ENCODE measurements at regions not wholly inside any gene's neighbourhood (a gene's known extent, or its start where the extent isn't known, plus 50 kb on each side); places are given as distances from the start of the nearest gene placed in this dataset.
A peak's percentile ranks its signal among the peaks of the same experiment; 100 is the strongest.
"Not testable (repeated sequence)": the region's sequence is repeated elsewhere in the genome, so short reads cannot be mapped to it uniquely, and the experiment has no call there.

- no peak for DNase-seq (ENCODE audit: low read depth in 2 of 2)
These were observed 562.0 kb downstream of the SMARCA1 start for GRCh38 chrX:128961290-128961689.

GRCh38 chrX:128954697-128955096, 568.6 kb downstream of the SMARCA1 start:
- DNase-seq (ENCODE audit: low read depth in 2 of 2), result not testable (repeated sequence)

- DNase-seq (ENCODE audit: low read depth in 2 of 2), result no peak
These were observed 592.2 kb downstream of the SMARCA1 start for GRCh38 chrX:128931071-128931470.

GRCh38 chrX:128929271-128930057, 593.8 kb downstream of the SMARCA1 start:
- DNase-seq (ENCODE audit: low read depth in 2 of 2), result no peak

DNA sequence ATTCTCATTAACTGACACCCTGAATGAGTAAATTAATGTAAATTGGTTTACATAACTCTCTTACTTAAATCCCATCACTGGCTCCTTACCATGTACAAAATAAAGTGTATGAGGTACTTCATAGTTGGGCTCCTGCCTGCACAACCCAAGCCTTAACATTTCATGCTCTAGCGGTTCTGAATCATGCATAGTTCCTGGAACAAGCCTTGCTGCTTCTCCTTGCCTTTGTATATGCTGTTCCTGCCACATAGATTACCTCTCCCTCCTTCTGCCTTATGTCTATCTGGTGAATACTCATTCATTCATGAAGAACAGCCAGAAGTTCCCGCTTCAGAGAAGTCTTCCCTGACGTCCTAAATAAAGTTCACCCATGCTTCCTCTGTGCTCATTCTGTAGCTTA, 594.7 kb downstream of the SMARCA1 start:
- DNase-seq (ENCODE audit: low read depth in 2 of 2), result no peak

DNA sequence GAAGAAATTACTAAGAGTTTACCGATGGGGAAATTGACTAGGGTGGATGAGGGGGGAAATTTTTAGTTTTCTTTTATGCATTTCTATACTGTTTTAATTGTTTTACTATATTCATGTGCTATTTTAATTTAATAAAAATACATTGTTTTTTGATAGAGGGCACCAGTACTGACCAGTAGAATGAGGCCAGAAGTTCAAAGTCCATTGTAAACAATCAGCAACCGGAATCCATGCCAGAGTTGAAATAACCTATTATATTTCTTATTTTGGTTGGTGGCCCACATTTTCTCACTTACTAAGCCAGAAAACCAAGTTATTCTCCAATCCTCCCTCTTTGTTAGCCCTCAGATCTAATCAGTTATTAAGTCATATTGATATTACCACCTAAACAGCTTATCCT, 595.9 kb downstream of the SMARCA1 start:
- DNase-seq (ENCODE audit: low read depth in 2 of 2), result no peak

DNA sequence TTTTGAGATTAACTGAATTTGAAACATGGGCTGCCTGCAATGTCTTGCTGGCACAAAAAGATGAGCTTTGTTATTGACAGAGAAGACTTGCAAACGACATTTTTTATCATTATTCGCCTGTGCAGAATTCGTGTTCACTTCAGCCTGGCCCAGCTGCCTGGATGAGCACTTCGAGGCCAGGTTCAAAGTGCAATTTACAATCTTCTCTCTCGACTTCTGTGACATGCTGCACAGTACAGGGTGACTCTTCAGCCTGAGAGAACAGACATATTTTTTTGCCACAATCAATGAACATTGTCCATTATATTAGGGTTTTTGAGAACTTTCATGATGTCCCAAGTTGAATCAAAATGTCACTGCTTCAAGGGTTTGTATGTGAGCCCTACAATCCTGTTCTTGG, 616.5 kb downstream of the SMARCA1 start:
- DNase-seq (ENCODE audit: low read depth in 2 of 2), result no peak

DNA sequence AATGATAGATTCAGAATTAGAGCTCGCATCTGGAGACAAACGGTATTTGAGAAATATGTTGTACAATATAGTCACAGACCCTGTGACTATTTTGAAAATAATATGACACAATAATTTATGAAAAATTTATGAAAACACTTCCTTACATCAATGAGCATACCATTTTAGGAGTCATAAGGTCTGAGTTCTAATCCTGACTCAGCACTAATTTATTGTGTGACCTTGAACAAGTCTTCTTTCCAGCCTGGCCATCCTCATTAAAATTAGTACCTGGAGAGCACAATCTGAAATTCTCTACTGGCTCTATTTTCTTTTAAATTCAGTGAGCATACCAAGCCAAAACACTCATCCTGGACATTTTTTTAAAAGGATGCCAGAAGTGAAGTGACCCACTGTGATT, 622.3 kb downstream of the SMARCA1 start:
- DNase-seq (ENCODE audit: low read depth in 2 of 2), result no peak

- no peak for DNase-seq (ENCODE audit: low read depth in 2 of 2)
These were observed 625.7 kb downstream of the SMARCA1 start for GRCh38 chrX:128897621-128898020.

DNA sequence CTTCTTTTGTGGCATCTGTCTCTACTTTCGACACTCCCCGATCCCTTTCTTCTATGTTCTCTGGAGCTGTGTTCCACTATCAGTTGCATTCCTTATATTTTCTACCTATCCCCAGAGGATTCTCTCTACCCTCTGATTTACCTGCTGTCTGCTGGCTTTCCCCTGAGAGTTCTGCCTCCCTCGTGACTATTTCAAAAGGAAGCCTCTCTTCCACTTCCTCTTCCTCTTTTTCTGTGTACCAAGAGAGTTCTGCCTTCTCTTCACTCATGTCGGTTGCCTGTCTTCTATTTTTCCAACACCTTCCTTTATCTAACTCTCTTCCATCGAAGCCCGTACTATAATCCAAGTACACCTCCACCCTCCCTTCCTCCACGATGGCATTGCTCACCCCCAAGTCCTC, 631.7 kb downstream of the SMARCA1 start:
- DNase-seq (ENCODE audit: low read depth in 2 of 2), result no peak

- no peak for DNase-seq (ENCODE audit: low read depth in 2 of 2)
These were observed 638.9 kb downstream of the SMARCA1 start for GRCh38 chrX:128884430-128884829.

DNA sequence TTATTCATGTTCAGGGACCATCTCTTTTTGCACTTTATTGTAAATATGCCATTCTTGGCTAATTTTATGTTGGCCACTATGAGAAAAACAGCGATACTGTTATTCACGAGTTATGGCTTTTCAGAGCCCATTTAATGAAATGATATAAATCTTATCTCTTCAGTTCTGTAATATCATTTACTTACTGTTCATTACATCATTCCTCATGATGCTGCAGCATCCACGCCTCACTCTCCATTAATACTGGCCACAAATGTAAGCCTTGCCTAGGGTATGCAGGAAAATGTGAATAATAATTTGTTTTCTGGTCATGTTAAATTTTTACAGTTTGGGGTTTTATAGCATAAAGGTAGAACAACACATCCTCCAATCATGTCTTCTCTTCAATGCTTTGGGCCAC, 639.6 kb downstream of the SMARCA1 start:
- no peak for DNase-seq (ENCODE audit: low read depth in 2 of 2)

GRCh38 chrX:128870361-128870760, 652.9 kb downstream of the SMARCA1 start:
- DNase-seq (ENCODE audit: low read depth in 2 of 2), result no peak

DNA sequence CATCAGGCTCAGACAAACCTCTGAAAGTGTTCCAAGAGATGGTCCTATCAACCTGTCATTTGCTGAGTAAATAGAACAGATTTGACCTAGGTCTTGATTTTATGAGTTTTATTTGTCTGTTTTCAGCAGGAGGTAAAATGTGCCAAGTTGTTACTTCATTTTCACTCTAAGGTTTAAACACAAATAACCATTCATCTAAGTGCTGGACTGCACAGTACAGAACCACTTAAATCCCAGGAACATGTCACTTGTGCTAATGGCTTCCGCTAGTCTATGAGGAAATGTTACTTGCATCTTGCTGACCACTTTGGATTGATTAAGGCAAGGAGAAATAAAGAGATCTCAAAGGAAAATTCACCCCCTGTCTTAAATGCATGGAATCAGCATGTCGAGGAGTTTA, 660.7 kb downstream of the SMARCA1 start:
- DNase-seq (ENCODE audit: low read depth in 2 of 2), result no peak

- no peak for DNase-seq (ENCODE audit: low read depth in 2 of 2)
These were observed 674.9 kb downstream of the SMARCA1 start for GRCh38 chrX:128848374-128848773.

- no peak for DNase-seq (ENCODE audit: low read depth in 2 of 2)
These were observed 676.9 kb downstream of the SMARCA1 start for GRCh38 chrX:128846385-128846784.

DNA sequence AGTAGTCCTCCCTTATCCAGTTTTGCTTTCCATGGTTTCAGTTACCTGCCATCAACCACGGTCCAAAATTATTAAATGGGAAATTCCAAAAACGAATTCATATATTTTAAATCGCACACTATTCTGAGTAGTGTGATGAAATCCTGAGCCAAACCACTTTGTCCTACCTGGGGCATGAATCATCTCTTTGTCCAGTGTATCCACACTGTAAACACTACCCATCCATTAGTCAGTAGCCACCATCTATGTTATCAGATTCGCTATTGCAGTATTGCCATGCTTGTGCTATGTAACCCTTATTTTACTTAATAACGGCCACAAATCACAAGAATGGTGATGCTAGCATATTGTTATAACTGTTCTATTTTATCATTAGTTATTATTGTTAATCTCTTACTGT, 704.6 kb downstream of the SMARCA1 start:
- no peak for DNase-seq (ENCODE audit: low read depth in 2 of 2)

DNA sequence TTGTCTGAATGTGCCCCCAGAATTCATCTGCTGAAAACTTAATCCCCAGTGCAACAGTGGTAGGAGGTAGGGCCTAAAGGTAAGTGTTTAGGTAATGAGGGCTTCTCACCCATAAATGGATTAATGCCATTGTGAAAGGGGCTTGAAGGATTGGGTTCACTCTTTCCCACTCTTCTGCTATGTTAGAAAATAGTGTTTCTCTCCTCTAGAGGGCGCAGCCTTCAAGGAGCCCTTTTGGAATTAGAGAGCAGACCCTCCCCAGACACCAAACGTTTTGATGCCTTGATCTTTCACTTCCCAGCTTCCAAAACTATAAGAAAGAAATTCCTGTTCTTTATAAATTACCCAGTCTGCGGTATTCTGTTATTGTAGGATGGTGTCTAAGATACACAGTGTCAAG, 706.4 kb downstream of the SMARCA1 start:
- no peak for DNase-seq (ENCODE audit: low read depth in 2 of 2)

DNA sequence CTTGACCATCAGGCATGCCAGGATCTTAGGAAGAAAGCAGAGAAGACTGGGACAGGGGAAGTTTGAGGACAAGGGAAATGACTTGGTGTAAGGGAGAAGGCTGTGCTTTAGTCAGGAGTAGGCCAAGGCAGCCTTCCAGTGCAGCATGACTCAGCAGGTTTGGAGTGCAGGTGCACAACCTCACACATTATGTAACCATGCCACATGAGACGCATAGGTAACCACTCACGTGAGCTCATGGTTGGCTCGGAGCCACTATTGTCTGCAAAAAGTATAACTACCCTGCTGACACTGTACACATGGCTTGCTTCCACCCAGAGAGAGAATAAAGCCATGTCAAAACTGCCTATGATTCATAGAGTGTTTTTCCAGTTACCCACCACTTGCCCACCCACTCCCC, 715.9 kb downstream of the SMARCA1 start:
- no peak for DNase-seq (ENCODE audit: low read depth in 2 of 2)

GRCh38 chrX:128805236-128805635, 718.1 kb downstream of the SMARCA1 start:
- DNase-seq (ENCODE audit: low read depth in 2 of 2), result no peak

DNA sequence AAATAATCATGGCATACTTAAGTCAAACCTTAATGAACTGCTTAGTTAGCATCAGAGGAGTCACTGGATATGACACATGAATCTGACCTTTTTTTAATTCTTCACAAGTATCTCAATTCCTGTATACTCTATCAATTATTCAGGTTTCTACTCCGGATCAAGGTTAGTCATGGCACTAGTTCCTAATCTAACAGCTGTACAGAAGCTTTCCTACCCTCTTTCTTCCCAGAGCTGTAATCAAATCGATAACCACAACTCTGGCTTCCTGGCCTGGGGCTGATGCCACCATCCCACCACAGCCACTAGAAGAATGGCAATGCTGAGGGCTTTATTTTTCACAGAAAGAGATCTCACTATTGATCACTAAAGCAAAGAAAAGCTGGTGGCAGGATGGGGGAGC, 718.5 kb downstream of the SMARCA1 start:
- no peak for DNase-seq (ENCODE audit: low read depth in 2 of 2)

GRCh38 chrX:128800138-128800537, 723.2 kb downstream of the SMARCA1 start:
- DNase-seq (ENCODE audit: low read depth in 2 of 2), result no peak

DNA sequence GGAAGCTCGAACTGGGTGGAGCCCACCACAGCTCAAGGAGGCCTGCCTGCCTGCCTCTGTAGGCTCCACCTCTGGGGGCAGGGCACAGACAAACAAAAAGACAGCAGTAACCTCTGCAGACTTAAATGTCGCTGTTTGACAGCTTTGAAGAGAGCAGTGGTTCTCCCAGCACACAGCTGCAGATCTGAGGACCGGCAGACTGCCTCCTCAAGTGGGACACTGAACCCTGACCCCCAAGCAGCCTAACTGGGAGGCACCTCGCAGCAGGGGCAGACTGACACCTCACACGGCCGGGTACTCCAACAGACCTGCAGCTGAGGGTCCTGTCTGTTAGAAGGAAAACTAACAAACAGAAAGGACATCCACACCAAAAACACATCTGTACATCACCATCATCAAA, 730.9 kb upstream of the ACTRT1 start:
- not testable (repeated sequence) for DNase-seq (ENCODE audit: low read depth in 2 of 2)

DNA sequence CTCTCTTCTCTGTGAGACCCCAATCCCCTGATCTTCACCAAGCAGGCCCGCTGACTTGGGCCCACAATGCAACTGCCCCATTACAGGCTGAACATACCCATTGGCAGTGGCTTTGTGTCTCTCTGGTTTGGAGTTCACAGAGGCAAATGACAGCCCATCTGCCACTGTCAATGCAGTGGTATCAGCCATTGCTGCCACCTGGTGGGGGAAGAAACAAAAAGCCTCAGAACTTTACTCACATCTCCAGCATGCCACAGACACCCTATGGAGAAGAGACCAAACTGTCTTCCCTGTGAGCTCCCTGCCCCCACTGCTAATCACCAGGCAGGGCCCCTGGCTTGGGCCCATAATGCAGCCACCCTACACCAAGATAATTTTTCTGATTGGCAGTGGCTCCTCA, 729.3 kb upstream of the ACTRT1 start:
- peak in 1 of 2 donors; percentile 8 for DNase-seq (ENCODE audit: low read depth in 2 of 2)
